ENCODE measurements at regions not wholly inside any gene's neighbourhood (a gene's known extent, or its start where the extent isn't known, plus 50 kb on each side); places are given as distances from the start of the nearest gene placed in this dataset.

DNA sequence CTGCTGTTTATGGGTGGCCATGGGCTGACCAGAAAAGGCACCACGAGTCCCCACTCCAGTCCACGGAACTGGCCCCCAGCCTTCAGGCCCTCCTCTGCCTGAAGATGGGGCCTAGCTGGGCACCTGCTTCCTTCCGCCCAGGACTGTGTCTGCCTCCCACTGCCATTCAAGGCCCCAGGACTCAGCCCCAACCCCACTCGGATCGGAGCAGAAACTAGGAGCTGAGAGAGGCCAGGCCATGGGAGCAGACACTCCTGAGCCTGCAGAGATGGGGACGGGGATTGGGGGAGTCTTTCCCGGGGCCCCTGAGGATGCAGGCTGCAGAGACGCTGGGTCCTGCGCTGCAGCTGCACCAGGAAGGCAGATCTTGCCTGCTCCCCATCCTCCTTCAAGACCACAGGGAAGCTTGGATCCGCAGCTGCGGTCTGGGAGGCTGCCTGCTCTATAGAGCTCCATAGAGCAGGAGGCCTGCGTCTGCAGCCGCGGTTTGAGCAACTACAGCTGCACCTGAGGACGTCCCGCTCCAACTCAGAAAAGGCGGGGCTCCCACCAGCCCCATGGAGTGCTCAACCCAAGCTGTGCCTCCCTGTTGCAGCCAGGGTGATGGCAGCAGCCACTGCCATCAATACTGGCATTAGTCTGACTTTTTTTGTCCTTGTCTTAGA, 383.9 kb upstream of the TMCO5A start:
- DNase-seq (ENCODE audit: insufficient read length, low spot score) (no peak), FAIRE-seq (no peak)

DNA sequence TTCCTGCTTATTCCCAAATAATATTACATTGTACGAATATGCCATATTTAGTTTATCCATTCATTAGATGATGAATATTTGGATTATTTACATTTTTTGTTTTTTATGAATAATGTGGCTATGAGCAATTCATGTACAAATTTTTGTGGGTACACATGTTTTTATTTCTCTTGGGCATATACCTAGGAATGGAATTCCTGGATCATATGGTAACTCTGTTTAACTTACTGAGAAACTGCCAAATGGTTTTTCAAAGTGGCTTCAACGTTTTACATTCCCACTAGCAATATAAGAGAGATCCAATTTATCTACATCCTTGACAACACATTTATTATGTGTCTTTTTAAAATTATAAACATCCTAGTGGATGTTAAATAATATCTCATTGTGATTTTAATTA, 362.0 kb upstream of the TMCO5A start:
- FAIRE-seq (no peak), DNase-seq (ENCODE audit: insufficient read length, low spot score) (no peak)

DNA sequence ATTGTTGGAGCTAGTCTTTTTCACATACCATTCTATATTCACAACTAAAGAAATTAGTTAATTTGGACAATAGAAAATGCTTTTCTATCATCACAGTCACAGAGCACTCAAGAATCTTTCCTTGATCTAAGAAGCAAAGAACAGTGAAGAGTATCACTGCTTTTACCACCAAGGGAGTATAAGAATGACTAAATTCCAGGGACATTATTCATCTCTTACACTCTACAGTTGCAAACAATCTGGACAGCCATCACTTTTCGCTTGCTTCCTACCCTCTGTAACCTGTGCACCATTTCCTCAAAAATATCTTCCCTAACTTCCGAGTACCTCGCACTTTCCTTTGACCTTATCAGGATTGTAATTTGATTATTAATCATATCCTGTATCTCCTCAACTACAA, 359.5 kb upstream of the TMCO5A start:
- no peak for FAIRE-seq
- DNase-seq (ENCODE audit: insufficient read length, low spot score), result peak; percentile 12

DNA sequence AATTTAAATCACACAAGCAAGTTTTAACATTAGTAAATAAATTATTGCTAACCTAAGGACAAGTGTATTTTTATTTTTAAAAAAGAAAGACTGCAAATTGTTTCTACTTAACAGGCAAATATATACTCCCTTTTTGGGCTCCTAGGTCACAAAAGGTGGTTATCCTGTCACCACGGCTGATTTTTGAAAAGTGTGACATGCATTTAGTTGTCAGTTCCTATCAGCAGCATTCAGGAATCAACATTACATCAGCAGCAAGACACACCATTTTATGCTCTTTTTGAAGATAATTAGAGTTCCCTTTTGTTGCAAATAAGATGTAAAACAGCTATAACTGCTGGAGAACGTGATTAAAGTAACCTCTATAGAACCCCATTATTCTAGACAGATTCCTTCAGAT, 357.5 kb upstream of the TMCO5A start:
- FAIRE-seq (no peak), DNase-seq (ENCODE audit: insufficient read length, low spot score) (no peak)

DNA sequence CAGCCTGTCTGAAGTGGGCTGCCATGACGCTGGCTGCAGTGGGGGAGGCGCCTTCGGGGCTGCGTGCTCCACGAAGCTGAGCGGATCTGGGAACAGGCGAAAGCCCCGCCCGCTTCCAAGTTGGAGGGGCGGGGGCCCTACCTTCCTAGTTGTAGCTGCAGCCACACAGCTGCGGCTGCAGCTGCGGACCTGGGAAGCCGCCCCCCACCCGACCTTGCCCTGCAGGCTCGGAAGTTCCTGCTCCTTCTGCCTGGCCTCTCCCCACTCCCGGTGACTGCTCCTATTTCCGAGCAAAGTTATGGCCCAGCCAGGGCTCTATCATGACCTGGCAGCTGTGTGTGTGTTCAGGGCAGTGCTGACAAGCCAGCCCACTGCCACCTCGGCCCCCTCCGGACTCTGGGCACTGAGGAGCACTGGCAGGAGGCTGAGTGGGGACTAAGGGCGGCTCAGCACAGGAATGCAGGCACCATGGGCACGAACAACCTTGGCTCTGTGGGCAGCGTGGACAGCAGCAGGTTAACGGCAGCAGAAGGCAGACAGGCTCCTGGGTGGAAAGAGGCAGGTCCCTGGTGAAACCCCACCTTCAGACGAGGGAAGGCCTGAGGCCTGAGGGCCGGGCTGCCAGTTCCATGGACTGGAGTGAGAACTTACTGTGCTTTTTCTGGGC, 352.4 kb upstream of the TMCO5A start:
- FAIRE-seq (no peak), DNase-seq (ENCODE audit: insufficient read length, low spot score) (no peak)

DNA sequence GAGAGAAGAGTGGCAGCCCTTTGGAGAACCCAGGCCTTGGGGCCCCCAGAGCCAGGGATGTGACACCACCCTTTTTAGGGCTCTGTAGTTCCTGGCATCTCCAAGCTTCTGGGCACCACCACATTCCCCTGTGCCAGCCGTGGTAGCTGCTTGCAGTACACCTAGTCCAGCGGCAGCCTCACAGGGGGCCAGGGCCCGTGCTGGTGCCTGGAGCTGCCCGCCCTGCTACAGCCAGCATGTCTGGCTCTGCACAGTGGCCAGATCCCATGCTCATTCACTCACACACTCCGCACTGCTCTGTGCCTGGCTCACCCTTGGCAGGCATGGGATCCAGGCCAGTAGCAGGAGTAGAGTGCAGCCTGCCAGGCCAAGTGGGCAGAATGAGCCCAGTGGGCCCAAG, 351.6 kb upstream of the TMCO5A start:
- FAIRE-seq (no peak), DNase-seq (ENCODE audit: insufficient read length, low spot score) (no peak)

DNA sequence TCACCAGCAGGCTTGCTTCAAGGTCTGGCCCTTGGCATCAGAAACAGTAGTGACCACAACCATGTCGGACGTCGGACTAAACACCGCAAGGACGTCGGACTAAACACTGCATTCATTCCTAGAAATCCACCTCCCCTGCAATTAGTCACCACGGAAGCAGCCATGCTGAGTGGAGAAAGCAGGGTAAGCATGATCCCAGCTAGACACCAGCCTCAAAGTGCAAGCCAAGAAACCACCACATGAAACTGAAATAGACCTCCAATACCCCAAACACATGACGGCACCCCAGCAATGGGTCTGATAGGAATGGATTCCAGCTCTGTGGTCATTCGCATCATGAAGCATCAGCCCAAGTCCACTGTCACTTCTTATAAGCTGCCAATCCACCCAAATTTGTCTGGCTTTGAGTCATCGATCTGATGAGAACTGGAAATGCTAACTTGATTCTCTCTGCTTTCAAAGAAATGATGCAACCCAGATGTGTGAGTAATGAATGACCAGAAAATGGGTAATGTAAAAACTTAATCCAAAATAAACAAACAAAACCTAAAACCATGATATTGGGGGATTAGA, 348.3 kb upstream of the TMCO5A start:
- FAIRE-seq, result no peak

DNA sequence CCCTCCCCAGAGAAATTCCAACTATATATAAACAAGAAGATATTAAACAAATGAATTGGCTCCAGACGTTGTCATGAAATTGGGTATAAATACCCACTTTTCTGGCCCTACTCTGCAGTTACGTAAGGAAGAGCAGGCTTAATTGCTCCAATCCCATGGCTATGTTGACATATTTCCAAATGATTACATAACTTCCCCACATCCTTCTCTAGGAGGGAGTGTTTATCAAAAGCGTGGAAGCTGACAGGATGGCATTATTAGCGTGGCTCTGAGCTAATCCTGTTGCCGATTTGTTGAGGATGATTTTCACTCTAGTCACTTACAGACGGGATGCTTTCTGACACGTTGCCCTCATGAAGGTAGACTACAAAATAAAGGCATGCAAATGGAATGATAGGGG, 347.5 kb upstream of the TMCO5A start:
- FAIRE-seq (no peak), DNase-seq (ENCODE audit: insufficient read length, low spot score) (no peak)

More for the DNA sequence above, 348.3 kb upstream of the TMCO5A start:
- no peak for DNase-seq (ENCODE audit: insufficient read length, low spot score)

DNA sequence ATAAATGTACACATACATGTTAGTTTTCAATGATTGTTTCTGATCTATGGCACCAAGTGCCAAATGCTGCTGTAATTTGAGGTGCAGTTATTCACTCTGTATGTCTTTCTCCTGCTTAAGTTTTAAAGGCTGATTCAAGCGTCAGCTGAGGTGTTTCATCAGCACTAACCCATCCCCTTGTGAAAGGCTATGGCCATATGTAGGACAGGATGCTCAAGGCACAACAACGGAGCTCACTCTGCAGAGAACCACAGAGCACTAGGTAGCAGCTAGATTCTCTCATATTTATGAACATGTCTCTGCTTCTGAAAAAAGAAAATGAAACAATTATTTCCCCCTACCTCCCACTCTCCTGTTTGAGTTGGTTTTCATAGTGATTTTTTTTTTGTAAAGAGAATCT, 340.0 kb upstream of the TMCO5A start:
- DNase-seq (ENCODE audit: insufficient read length, low spot score) (no peak), FAIRE-seq (no peak)

DNA sequence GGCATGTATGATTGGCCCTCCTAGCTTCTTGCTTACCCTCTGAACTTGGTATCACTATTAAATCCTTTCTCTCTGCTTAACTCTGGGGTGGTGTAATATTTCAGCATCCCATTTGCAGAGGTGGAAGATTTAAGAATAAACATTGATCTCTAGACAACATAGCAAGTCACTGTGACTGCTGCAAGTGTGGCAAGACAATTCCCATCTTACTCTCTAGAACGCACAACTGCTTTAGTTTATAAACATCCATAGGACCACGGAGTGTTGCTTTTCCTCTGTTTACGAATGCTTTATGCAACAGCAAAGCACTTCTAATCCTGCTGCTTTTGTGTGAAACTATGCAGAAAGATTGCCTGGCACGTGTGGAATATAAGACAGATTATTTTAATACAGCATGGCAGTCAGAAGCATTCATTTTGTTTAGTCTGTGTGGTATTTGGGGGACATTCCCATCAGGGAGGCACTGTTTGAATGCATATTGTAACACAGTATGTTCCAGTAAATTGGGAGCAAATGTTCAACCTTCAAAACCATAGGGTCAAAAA, 338.9 kb upstream of the TMCO5A start:
- DNase-seq (ENCODE audit: insufficient read length, low spot score) (no peak), FAIRE-seq (no peak)

DNA sequence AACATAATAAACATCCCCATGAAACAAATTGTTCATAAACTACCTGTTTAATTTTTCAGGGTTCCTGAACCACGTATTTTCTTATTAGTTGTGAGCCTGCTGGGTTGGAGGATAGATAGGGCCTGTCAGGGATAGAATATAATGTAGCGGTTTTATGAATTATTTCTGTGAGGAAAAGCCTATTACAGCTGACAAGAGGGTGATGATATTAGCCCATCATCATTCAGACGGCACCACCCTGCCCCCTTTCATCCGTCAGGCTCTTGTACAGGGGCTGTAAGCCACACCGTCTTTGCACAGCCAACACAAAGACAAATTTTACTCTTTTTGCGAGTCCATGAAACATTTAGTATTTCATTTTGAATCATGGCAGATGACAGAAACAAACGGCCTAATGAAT, 335.3 kb upstream of the TMCO5A start:
- no peak for FAIRE-seq
- DNase-seq (ENCODE audit: insufficient read length, low spot score), result no peak

DNA sequence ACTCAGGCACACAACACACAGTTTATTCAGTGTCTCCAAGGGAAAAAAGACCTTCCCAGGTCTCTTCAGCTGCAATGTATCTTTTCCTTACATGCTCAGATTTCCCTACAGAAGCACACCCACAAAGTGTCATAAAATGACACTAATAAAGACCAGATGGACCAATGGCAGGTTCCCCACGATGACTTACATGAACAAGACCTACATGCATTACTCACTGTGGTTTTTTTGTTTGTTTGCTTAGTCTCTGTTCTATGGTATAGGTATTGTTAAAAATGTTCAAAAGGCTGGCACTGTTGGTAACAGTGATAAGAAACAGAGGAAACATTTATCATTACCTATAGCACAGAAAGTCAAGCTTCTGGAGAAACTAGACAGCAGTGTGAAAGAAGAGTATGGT, 318.2 kb upstream of the TMCO5A start:
- DNase-seq (ENCODE audit: insufficient read length, low spot score) (no peak), FAIRE-seq (no peak)

DNA sequence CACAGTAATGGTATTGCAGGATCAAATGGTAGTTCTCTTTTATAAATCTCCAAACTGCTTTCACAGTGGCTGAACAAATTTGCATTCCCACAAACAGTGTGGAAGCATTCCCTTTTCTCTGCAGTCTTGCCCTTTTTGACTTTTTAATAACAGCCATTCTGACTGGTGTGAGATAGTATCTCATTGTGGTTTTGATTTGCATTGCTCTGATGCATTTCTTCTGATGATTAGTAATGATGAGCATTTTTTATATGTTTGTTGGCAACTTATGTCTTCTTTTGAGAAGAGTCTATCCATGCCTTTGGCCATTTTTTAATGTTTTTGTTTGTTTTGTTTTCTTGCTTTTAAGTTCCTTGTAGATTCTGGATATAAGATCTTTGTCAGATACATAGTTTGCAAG, 316.1 kb upstream of the TMCO5A start:
- no peak for DNase-seq (ENCODE audit: insufficient read length, low spot score)
- no peak for FAIRE-seq

DNA sequence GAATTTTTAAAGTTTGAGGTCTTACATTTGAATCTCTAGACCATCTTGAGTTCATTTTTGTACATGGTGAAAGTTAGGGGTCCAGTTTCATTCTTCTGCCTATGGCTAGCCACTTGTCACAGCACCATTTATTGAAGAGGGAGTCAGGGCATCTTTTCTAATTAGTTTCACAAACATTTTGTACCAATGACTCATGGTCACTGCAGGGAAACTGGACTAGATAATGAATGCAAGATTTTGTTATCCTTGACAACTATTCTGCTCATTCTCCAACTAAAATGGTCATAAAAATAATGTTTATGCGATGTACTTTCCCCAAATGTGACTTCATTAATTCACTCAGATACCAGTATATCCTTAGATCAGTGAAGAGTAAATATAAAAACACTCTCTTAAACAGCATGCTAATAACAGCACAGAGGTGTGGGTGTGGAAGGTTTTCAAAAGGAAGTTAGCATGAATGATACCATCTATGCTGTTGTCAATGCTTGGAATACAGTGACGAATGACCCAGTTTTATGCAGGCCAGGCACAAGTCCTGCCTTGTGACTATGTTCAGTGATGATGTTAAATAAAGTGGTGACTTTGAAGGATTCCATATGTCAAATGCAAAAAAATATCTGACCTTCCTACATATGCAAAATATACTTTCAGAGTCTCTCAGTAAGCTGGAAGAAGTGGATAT, 314.9 kb upstream of the TMCO5A start:
- DNase-seq (ENCODE audit: insufficient read length, low spot score), result no peak
- FAIRE-seq, result no peak

DNA sequence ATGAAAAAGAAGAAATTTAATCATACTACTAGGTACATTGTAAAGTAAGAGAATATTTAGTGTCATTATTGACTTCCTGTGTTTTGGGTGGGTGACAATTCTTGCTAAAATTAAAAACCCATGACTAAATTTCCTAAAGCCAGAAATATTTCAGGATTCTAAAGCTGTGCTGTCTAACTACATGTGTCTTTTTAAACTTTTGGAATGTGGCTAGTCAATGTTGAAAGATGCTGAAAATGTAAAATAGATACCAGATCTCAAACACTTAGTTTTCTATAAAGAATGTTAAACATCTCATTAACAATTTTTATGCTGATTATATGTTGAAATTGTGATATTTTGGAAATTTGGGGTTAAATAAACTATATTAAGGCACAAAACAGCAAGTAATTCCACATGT, 308.9 kb upstream of the TMCO5A start:
- FAIRE-seq (no peak), DNase-seq (ENCODE audit: insufficient read length, low spot score) (no peak)

DNA sequence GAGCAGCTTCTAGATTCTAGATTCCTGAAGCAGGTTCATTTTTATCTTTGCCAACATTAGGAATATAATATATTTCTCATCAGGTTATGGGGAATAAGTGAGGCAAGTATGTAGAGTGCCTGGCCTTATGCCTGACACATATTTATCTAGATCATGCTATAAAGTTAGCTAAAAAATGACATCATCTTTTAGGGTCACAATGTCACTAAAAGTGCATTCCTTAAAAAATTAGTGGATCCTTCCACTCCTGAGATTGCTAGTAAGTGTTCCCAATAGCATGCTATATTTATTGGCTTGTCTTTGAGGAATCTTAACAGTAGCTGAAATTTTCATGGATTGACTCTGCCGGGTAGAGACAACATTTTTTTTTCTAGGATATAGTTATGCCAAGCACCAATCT, 305.9 kb upstream of the TMCO5A start:
- DNase-seq (ENCODE audit: insufficient read length, low spot score), result no peak
- FAIRE-seq, result no peak

DNA sequence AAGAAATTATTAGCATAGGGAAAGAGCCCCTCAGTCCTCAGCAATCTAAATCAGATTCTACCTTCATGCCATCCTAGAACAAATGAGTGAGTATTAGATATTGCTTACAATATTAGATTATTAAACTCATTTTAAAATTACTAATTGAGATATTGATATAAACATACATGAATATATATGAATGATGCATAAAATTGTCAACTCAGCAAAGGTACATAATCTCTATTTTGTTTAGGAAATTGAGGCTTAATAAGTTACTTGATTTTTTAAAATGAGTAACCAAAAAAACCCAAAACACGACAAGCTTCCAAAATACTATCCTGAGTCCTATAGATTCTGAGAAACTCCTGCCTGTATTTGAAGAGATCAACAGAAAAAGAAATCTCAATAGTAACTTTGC, 297.7 kb upstream of the TMCO5A start:
- DNase-seq (ENCODE audit: insufficient read length, low spot score), result no peak
- FAIRE-seq, result no peak

DNA sequence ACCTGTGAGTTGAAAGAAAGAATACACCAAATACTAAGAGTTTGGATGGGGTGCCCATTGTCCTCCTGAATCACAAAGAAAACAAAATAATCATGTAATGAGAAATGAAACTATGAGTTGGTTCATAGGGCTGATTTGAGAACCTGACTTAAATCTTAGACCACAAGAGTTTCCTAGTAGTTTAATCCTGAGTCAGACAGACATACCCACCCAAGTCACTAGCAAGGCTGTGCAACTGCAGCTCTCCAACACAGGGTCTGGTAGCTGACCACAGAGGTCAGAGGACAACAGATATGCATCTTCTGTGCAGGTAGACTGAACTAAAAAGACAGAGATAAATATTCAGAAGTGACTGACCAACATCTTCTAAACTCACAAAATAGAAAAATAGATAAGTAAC, 296.3 kb upstream of the TMCO5A start:
- FAIRE-seq, result no peak

DNA sequence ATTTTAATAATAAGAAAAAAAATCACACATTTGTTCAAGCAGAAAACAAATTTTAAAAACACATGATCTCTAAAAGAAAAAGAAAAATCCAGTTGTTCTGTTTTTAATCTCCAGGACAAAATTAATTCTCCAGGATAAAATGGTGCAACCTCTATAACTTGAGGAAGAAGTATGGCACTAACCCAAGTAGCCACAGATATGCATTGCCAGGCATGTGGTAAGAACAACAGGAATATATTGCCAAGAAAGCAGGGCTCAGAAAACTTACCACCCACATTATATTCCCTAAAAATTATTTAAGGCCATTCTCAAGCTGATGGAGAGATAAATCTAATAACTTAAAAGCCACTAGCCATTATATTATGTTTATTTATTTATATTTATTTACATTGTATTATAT, 295.7 kb upstream of the TMCO5A start:
- DNase-seq (ENCODE audit: insufficient read length, low spot score) (no peak), FAIRE-seq (no peak)

More for the DNA sequence above, 296.3 kb upstream of the TMCO5A start:
- no peak for DNase-seq (ENCODE audit: insufficient read length, low spot score)

DNA sequence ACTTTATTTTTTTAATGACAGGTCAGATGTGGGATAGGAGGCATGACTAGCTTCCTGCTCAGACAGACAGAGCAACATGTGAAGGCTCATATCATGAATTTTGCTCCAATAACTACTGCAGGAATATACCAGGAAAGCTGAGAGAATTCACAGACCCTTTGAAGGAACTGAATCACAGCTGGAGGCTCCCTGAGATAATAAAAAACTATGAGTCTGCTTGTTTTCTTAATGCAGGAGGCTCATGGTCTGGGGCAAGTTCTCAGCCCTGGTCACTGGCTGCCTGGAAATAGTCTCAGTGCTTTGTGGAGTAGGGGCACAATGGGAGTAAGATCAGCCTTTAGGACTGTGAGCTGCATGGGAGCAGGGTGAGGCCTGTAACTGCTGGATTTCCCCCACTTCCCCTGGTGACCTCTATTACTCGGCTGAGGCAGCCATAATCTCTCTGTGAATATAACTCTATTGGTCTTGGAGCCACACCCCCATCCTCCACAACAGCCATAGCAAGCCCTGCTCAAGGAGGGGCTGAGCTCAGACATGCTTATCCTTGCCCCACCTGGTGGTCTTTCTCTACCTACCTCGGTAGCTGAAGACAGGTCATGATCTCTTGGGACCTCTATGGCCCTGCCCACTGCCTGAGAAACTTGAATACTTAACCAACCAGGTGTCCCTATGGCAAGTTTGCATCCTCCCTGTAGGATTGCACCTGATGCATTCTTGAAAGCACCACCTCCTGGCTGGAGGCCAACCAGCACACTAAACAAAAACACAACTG, 281.6 kb upstream of the TMCO5A start:
- FAIRE-seq (no peak), DNase-seq (ENCODE audit: insufficient read length, low spot score) (no peak)

DNA sequence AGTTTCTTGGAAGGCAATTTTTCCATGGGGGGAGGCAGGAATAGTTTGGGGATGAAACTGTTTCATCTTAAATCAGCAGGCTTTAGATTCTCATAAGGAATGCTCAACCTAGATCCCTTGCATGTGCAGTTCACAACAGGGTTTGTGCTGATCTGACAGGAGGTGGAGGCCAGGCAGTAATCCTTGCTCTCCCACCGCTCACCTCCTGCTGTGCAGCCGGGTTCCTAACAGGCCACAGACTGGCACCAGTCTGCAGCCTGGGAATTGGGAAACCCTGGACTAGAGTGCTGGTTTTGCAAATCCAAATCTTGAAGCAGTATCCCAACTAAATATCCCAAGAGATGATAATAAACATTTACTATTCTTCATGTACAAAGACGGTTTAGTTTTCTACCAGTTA, 256.3 kb upstream of the TMCO5A start:
- FAIRE-seq, result no peak
- DNase-seq (ENCODE audit: insufficient read length, low spot score), result no peak

Data from HTR-8/SVneo (cell line).